D341Med (cell line): ENCODE measurements at regions not wholly inside any gene's neighbourhood (a gene's known extent, or its start where the extent isn't known, plus 50 kb on each side); places are given as distances from the start of the nearest gene placed in this dataset.
"Not testable (repeated sequence)": the region's sequence is repeated elsewhere in the genome, so short reads cannot be mapped to it uniquely, and the experiment has no call there.

Source experiments
- DNase-seq: peaks from one replicate; pipeline ENCODE4 v3.0.0; 2012; ENCODE audit warnings: low spot score

DNA sequence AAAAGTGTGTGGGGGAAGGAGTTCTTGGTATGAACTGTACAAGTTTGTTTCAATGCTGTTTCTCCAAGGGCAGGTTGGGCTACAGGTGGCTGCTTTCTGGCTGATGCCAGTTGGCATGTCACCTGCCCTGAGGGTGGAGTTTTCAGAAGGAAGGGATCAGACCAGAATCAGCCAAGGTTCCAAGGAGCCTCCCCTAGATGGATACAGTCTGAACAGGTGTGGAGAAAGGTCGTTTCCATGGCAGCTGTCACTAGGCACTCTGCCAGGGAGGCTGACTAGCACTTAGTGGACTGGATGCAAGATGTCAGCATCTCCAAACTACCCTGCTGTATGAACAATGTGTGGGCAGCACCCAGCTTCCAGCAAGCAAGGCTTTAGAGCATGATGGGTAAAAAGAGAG, 444.4 kb upstream of the HNRNPA3 start:
- DNase-seq = no peak

- no peak for DNase-seq
These were observed 443.6 kb upstream of the HNRNPA3 start for GRCh38 chr2:176769021-176769420.

DNA sequence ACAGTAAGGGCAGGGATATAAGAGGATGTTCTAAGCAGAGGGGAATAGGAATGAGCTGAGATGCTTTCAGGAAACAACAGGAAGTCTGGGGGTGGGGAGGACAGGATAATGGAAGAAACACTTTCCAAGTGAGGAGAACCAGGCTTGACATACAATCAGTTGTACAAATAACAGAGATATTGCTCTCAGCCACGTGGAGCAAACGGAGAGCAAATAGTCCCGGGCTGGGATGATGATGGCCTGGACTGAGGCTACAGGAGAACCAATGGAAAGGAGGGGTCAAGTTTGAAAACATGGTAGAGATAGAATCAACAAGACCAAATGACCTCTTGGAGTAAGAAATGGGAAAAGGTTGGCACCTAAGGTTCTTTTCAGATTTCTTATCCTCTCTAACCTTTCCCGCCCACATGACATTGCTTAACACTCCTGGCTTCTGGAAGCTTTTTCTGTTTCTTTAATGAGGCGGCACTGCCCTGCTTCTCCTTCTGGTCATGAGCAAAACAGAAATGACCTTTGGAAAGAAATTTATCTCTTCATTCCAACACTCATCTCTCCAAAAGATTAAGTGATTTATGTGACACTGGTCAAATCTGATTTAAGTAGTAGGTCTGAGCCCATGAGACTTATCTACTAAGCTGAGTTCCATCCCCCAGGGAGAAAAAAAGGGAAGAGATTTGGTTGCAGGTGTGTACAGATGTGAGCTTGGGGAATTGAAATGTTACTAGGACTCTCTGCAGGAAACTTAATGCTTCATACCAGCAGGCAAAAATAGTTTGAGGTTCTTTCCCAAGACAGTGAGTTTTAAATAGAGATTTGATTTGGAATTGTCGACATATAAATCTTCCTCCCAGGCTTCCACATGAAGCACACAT, 442.9 kb upstream of the HNRNPA3 start:
- DNase-seq = no peak

DNA sequence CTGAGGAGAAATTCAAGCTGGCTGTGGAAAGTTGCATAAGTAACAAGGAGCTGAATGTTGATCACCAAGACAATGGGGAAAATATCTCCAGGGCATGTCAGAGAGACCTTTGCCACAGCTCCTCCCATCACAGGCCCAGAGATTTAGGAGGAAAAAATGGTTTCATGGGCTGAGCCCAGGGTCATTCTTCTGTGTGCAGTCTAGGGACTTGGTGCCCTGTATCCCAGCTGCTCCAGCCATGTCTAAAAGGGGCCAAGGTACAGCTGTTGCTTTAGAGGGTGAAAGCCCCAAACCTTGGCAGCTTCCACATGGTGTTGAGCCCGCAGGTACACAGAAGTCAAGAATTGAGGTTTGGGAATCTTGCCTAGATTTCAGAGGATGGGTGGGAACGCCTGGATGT, 439.8 kb upstream of the HNRNPA3 start:
- no peak for DNase-seq

DNA sequence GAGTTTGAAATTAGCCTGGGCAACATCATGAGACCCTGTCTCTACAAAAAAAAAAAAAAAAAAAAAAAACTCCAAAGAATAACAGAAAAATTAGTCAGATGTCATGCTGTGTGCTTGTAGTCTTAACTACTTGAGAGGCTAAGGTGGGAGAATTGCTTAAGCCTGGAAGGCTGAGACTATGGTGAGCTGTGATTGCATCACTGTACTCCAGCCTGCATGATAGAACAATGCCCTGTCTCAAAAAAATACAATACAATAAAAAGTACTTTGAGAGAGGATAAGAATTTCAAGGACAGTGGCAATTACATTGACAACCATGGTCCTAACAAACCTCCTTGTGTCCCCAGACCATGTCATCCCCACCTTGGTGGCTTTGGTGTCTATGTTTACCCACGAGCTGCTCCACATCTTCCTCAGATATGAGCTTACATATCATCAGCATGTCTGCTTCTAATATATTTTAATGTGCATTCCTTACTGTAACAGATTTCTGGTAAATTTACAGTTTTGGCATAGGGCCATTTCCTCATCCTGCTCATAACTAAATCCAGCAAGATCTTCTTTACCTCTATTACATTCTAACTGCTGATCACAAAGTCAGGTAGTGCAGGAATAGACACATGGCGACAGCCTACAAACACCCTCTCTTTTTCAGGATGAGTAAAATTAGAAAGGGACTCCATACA, 437.7 kb upstream of the HNRNPA3 start:
- DNase-seq = no peak

GRCh38 chr2:176777262-176777661, 435.3 kb upstream of the HNRNPA3 start:
- no peak for DNase-seq

DNA sequence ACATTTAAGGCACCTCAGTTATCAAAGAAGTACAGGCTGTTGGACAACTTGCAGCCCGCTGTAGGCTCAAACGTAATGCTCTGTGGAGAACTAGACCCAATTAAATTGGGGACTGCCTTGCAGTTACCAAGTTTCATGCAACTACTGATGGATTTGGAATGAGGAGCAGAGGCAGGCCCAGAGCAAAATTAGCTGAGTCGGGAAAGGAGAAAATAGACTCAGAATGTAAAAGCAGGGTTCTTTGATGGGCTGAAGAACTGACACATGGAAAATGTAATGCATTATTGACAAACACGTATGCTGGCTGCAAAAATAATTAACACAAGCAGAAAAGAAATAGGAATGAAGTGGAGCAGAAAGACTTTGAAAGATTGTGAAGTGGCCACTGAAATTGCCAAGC, 432.7 kb upstream of the HNRNPA3 start:
- no peak for DNase-seq

DNA sequence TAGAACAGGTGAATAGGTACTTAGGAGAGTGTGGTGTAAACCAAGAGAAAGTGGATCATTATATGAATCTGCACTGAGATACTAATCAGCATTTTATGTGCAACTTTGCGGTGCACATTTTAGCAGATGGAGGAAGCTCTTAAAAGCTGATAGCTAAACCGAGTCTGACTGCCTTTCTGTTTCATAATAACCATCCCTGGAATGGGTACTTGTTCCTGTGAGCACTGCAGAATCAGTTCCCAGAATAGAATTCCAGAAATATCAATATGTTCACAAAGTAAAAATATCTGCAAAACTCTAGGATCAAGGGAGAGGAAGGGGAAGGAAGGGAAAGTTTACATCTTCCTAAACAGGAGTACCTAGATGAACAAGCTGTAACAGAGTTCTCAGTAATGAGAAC, 432.2 kb upstream of the HNRNPA3 start:
- no peak for DNase-seq

- DNase-seq = no peak
These were observed 430.9 kb upstream of the HNRNPA3 start for GRCh38 chr2:176781570-176782217.

DNA sequence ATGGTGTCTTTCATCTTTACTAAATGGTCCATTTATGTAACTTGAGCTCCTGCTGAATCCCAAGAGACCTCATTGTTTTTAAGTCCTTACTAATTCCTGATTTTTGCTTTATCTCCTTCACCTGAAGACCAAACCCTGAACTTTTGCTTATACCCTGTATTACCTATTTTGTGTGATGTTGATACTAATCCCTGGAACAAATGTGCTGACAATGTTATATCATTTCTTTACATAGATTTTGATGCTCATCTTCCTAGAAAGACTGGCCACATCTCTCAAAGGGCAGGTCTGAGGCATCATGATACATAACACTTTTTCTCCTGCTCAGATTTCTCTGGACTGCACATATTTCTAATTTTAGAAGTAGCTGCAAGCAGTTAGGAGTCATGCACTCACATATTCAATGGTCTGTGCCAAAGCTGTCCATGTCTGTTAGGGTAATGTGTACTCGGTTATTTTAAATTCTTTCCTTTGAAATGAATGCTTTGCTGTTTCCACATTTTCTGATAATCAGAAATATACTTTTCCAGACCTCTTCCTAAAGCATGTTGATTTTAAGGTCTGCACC, 427.9 kb upstream of the HNRNPA3 start:
- DNase-seq = no peak

- DNase-seq = no peak
These were observed 422.8 kb upstream of the HNRNPA3 start for GRCh38 chr2:176789751-176790150.

GRCh38 chr2:176790468-176790867, 422.1 kb upstream of the HNRNPA3 start:
- no peak for DNase-seq

DNA sequence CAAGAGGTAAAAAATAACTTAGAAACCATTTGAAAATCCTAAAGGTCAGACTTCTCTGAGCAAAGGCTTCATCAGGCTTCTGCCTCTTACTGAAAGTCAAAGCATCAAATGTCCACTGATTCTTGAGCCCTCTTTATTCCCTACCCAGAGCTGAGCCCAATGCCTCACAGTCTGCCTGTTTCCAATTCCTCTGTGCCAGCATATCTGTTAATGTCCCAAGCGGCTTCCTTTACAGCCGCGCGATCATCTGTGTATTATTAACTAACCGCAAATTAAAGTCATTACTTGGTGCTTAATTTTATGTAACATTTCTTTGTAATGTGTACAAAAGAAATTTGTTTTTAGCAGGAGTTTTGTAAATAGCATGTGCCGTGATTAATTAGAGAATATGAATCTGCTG, 418.8 kb upstream of the HNRNPA3 start:
- no peak for DNase-seq

DNA sequence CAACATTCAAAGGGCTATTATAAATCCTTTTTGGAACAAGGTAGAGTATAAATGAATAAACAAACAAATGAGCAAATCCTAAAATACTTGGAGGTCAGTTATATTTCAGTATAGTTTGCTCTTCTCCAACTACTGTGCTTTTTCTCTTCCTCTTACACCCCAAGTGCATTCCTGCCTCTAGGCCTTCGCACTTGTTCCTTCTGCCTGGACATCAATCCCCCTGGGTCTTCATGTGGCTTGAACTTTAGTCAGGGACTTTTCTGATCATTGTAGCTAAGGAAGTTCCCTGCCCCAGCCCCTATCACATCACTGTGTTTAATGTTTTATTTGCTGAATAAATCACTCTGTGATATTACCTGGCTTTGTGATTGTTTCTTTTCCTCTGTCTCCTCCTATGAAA, 418.2 kb upstream of the HNRNPA3 start:
- no peak for DNase-seq

- DNase-seq = no peak
These were observed 416.8 kb upstream of the HNRNPA3 start for GRCh38 chr2:176795823-176796222.

GRCh38 chr2:176796677-176797076, 415.9 kb upstream of the HNRNPA3 start:
- not testable (repeated sequence) for DNase-seq

DNA sequence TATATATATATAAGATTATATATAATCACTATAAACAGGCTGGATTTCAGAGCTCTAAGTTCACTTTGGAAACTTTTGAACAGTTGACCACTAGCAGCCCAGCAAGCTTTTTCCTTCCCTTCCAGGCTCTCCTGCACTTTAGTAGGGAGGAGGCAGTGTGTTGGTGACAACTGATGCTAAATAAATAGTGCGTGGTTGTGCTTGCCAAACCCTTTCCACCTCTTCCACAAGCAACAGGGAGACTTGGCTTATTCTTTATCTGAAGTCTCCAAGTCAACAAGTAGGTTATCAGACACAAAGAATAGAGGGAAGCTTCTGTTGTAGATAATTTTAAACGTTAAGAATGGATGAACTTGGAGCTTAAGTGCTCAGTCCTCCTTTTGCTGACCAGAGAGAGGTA, 408.2 kb upstream of the HNRNPA3 start:
- no peak for DNase-seq

DNA sequence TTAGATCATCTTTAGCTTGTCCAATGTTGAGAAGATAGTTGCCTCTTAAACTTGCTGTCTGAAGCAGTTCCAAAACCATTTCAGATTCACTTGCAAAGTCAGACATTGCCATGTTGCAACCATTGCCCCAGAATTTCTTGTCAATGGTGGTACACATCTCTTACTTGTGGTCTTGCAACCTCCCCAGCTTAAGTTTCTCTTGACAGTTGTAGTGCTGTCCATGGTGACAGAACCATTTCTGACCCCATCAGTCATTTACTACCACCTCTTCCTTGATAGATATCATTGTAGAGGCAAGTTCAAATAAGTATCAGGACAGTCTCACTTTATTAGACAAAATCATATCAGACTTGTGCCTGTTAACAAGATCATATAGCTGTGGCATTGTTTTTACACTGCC, 407.2 kb upstream of the HNRNPA3 start:
- no peak for DNase-seq

GRCh38 chr2:176812246-176812775, 400.3 kb upstream of the HNRNPA3 start:
- DNase-seq = no peak

DNA sequence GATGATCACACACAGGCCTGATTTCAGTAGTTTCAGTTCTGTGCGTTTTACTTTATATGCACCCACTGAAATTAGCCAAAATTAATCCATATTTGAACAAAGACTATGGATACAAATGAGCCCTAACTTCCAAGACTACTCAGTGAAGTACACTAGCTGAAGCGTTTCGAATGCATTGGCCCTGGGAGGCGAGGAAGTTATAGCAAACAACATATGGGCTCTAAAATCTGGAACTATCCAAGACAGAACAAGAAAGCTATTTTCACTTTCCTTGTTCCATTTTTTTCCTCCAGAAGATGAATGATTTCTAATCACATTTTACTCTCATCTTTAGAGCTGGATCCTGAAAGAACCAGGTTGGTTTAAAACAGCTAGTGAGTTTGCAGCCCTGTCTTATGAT, 399.4 kb upstream of the HNRNPA3 start:
- no peak for DNase-seq

- no peak for DNase-seq
These were observed 399.0 kb upstream of the HNRNPA3 start for GRCh38 chr2:176813621-176814049.

GRCh38 chr2:176814274-176814673, 398.3 kb upstream of the HNRNPA3 start:
- DNase-seq = no peak
